Left ventricle myocardium inferior (tissue), 1 donor: ENCODE measurements at regions not wholly inside any gene's neighbourhood (a gene's known extent, or its start where the extent isn't known, plus 50 kb on each side); places are given as distances from the start of the nearest gene placed in this dataset.

ENCODE experiments used
- DNase-seq: peaks from one replicate; pipeline ENCODE4 v3.0.0-alpha.2; 2020
- H3K27ac ChIP-seq: fragments of 200-600 bp; replicated peaks from 2 replicates; pipeline ENCODE4 v1.8.0; 2021
- H3K27me3 ChIP-seq: fragments of 200-600 bp; 2 replicates; pipeline ENCODE4 v1.8.0; 2021; ENCODE audit warnings: low read depth
- H3K36me3 ChIP-seq: fragments of 200-600 bp; 2 replicates; pipeline ENCODE4 v1.8.0; 2021
- H3K4me1 ChIP-seq: fragments of 200-600 bp; 2 replicates; pipeline ENCODE4 v1.8.0; 2021
- H3K4me3 ChIP-seq: fragments of 200-600 bp; 2 replicates; pipeline ENCODE4 v1.8.0; 2021; ENCODE audit warnings: mild to moderate bottlenecking, moderate library complexity
- H3K9me3 ChIP-seq: fragments of 200-600 bp; replicated peaks from 2 replicates; pipeline ENCODE4 v1.8.0; 2021
- CTCF ChIP-seq: fragments of 200-600 bp; IDR thresholded peaks from 2 replicates; pipeline ENCODE4 v1.8.0; 2021; ENCODE audit warnings: antibody characterized with exemption, mild to moderate bottlenecking, borderline replicate concordance
- intact Hi-C: fragments of 100-400 bp; cut with micrococcal nuclease; formaldehyde crosslinking; loops from one replicate; pipeline ENCODE4 v1.11.0; 2022
- donor health status: DM: no; HTN: yes; CAD: no; lungs with severe emphysema.

DNA sequence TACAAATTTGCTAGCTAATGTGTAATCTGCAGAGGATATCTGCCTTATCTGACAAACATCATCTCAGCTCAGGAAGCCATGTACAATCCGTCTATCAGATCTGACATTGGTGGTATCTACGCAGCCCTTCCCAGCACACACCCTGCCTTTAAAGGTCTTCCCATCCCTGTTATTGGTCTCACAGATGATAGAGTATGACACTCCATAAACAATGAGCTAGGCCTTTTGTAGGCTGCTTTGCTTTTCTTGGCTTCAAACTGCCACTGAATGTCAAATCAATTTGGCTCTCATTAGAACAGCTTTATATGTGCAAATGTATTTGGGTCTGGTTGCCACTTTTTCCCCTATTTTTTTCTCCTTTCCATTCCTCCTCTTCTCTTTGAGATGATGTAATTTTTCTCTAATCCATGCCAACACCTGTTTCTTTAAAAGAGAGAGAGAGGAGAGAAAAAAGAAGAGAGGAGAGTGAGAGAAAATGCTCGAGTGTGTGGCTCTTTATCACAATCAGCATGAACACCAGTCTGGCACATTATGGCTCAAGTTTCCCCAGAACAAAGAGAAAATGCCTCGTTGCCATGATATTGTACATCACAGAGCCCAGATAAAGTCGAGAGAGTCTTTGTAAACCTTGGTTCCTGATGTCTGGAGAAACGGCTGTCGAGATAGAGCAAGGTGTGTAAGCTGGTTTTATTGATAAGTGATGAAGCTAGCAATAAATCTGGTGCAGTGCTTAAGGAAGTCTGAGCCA, 80.8 kb upstream of the DPH6 start:
- no peak for TF ChIP-seq CTCF
- Histone ChIP-seq H3K4me3 (no peak overlapping the region), H3K27ac (no peak overlapping the region), H3K27me3 (no peaks in the 10 kb centered on the region), H3K9me3 (no peaks in the 10 kb centered on the region), H3K4me1 (peaks cover 45% of the 10 kb centered on the region), H3K36me3 (no peaks in the 10 kb centered on the region)
- no peak for DNase-seq
- intact Hi-C loops, result no loop called here

DNA sequence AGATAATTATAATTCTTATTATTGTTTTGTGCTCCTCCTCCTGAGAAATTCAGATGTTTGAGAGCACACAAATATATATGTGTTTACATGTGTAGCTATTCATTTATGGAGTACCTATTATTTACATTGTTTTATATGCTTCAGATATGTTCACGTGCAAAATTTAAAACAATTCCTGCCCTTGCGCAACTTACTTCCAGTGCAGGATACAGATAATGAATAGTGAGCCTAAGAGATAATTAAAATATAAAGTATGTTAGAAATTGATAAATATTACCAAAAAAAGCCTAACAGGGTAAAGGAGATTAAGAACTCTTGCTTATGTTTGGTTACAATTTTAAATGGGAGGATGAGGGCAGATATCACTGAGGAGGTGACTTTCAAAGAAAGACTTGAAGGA, 81.7 kb upstream of the DPH6 start:
- H3K9me3 ChIP-seq, result no peaks in the 10 kb centered on the region
- peaks cover 45% of the 10 kb centered on the region for H3K4me1 ChIP-seq
- TF ChIP-seq CTCF, result no peak
- H3K27me3 ChIP-seq, result no peaks in the 10 kb centered on the region
- DNase-seq, result no peak
- no peaks in the 10 kb centered on the region for H3K36me3 ChIP-seq
- H3K27ac ChIP-seq, result no peak overlapping the region
- H3K4me3 ChIP-seq, result no peak overlapping the region
- intact Hi-C loops, result no loop called here

DNA sequence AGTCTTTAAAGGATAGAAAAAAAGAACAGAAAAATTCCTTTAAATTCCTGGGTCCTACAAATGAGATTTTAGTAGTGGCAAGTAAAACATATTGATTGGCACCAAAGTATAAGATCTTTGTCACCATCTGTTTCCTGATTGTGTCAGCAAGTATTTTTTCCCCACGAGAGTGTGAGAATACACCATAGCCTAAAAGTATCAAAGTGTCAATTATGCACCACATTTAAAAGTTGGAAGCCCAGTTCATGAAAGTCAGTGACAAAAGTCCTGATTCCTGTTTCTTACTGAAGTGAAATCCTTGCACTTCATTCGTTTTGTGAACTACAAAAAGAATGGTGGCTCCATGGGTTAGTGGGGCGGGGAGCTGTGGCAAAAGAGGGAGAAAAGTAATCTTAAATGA, 83.8 kb upstream of the DPH6 start:
- intact Hi-C loops, result no loop called here
- Histone ChIP-seq H3K9me3 (no peaks in the 10 kb centered on the region), H3K27ac (peak overlapping the region; percentile 65), H3K4me3 (no peak overlapping the region), H3K27me3 (no peaks in the 10 kb centered on the region), H3K4me1 (peaks cover 44% of the 10 kb centered on the region), H3K36me3 (no peaks in the 10 kb centered on the region)
- no peak for DNase-seq
- no peak for TF ChIP-seq CTCF

DNA sequence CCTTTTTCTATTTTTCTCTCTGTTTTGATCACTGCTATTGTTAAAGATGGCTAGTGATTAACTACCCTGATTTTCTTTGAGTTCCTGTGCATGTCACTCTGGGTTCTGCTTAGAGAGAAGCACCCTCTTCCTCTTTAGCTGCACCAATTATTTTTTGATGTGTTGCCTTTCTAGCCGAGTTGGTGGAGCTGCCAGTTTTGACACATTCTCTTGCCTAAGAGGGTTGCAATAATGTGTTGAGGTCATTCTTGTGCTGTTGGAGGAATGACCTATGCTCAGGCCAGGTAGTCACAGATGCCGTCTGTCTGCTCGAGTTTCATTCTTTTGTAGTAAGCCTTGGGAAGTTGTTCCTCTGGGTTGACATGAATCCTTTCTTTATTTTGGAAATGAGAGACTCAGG, 84.6 kb upstream of the DPH6 start:
- Histone ChIP-seq H3K4me3 (no peak overlapping the region), H3K36me3 (no peaks in the 10 kb centered on the region), H3K4me1 (peaks cover 36% of the 10 kb centered on the region), H3K27ac (peak overlapping the region; percentile 65), H3K9me3 (no peaks in the 10 kb centered on the region), H3K27me3 (no peaks in the 10 kb centered on the region)
- intact Hi-C loops, result no loop called here
- TF ChIP-seq CTCF, result no peak
- peak; percentile 17 for DNase-seq

- no peaks in the 10 kb centered on the region for H3K9me3 ChIP-seq
- no peaks in the 10 kb centered on the region for H3K36me3 ChIP-seq
- no peak for DNase-seq
- H3K4me3 ChIP-seq, result no peak overlapping the region
- H3K27me3 ChIP-seq, result no peaks in the 10 kb centered on the region
- peaks cover 32% of the 10 kb centered on the region for H3K4me1 ChIP-seq
- intact Hi-C loops, result no loop called here
- peak overlapping the region; percentile 65 for H3K27ac ChIP-seq
- no peak for TF ChIP-seq CTCF
Observed at GRCh38 chr15:35630985-35631384, 85.0 kb upstream of the DPH6 start.
